Stimulated activated CD4-positive, alpha-beta T cell treated with anti-CD3 and anti-CD28 coated beads, TNF-alpha, amount 100 ng/mL, for 1 hour (primary cell): ENCODE measurements at regions not wholly inside any gene's neighbourhood (a gene's known extent, or its start where the extent isn't known, plus 50 kb on each side); places are given as distances from the start of the nearest gene placed in this dataset.

Source experiments
- DNase-seq, 3 donors: peaks; one replicate each; pipeline ENCODE4 v3.0.0-alpha.2; 2020; ENCODE audit warnings: low read depth in 3 of 3, low spot score in 1 of 3

- DNase-seq = no peak
These were observed 68.4 kb upstream of the PNMA1 start for GRCh38 chr14:73782623-73783022.

- DNase-seq = no peak
These were observed 66.7 kb upstream of the PNMA1 start for GRCh38 chr14:73780896-73781295.

- DNase-seq = no peak
These were observed 66.2 kb upstream of the PNMA1 start for GRCh38 chr14:73780391-73780790.

GRCh38 chr14:73778736-73779135 is 64.6 kb upstream of the PNMA1 start:
- DNase-seq = no peak

- DNase-seq = no peak
These were observed 63.2 kb upstream of the PNMA1 start for GRCh38 chr14:73777420-73777819.

- no peak for DNase-seq
These were observed 62.0 kb upstream of the PNMA1 start for GRCh38 chr14:73776194-73776537.

- DNase-seq = no peak
These were observed 61.4 kb upstream of the PNMA1 start for GRCh38 chr14:73775339-73776193.

GRCh38 chr14:73774671-73775070 is 60.5 kb upstream of the PNMA1 start:
- DNase-seq = no peak

GRCh38 chr14:73774241-73774570 is 60.0 kb upstream of the PNMA1 start:
- no peak for DNase-seq

GRCh38 chr14:73773441-73774240 is 59.5 kb upstream of the PNMA1 start:
- no peak for DNase-seq

GRCh38 chr14:73771848-73772638 is 57.9 kb upstream of the PNMA1 start:
- DNase-seq = no peak

GRCh38 chr14:73770977-73771847 is 57.0 kb upstream of the PNMA1 start:
- no peak for DNase-seq

- DNase-seq = no peak
These were observed 53.9 kb upstream of the PNMA1 start for GRCh38 chr14:73768107-73768506.

- DNase-seq = no peak
These were observed 50.5 kb upstream of the PNMA1 start for GRCh38 chr14:73764406-73765280.
